T-helper 2 cell treated with Interferon-gamma antibody and Interleukin-4, amounts not matched to agents 5 μg/mL and 100 μg/mL, for 36 hours (primary cell): ENCODE measurements at regions not wholly inside any gene's neighbourhood (a gene's known extent, or its start where the extent isn't known, plus 50 kb on each side); places are given as distances from the start of the nearest gene placed in this dataset.
"Not testable (repeated sequence)": the region's sequence is repeated elsewhere in the genome, so short reads cannot be mapped to it uniquely, and the experiment has no call there.

Experiments used
- DNase-seq: peaks from one replicate; pipeline ENCODE4 v3.0.0; 2021; ENCODE audit warnings: low spot score
- H3K27ac Mint-ChIP-seq: one replicate; pipeline ENCODE4 v1.8.0; 2021; ENCODE audit warnings: mild to moderate bottlenecking, mixed read lengths
- H3K27me3 Mint-ChIP-seq: one replicate; pipeline ENCODE4 v1.8.0; 2021; ENCODE audit warnings: low read depth, mixed read lengths
- H3K36me3 Mint-ChIP-seq: one replicate; pipeline ENCODE4 v1.8.0; 2021; ENCODE audit warnings: low read depth, mixed read lengths
- H3K4me1 Mint-ChIP-seq: one replicate; pipeline ENCODE4 v1.8.0; 2021; ENCODE audit warnings: low read depth, mixed read lengths
- H3K4me3 Mint-ChIP-seq: one replicate; pipeline ENCODE4 v1.8.0; 2022; ENCODE audit warnings: mild to moderate bottlenecking, moderate library complexity, mixed read lengths
- H3K9me3 Mint-ChIP-seq: one replicate; pipeline ENCODE4 v1.8.0; 2021; ENCODE audit warnings: mixed read lengths

DNA sequence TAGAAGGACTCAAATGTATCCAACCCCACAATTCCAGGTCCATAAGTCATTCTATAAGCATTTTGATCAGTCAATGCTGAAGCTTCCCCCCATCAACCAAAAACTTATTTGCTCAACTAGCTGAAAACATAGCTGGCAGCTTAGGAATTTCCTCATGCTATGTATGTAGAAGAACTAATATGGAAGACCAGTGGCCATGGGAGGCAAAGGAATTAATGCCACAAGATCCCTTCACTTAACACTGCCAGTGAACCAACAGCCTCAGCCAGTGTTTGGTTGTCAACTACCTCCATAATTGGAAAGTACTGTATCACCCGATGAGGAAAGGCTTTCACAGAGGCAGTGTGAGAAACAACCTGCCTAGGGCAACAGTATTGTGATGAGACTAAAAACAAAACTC lies 105.4 kb downstream of the ZNF429 start:
- Mint-ChIP-seq H3K4me3 (no peak overlapping the region), H3K27ac (no peak overlapping the region), H3K4me1 (no peaks in the 10 kb centered on the region), H3K27me3 (no peaks in the 10 kb centered on the region), H3K36me3 (no peaks in the 10 kb centered on the region), H3K9me3 (peaks cover 54% of the 10 kb centered on the region)
- DNase-seq: no peak

GRCh38 chr19:21610341-21610740 lies 104.9 kb downstream of the ZNF429 start:
- no peaks in the 10 kb centered on the region for H3K27me3 Mint-ChIP-seq
- H3K27ac Mint-ChIP-seq: no peak overlapping the region
- no peak overlapping the region for H3K4me3 Mint-ChIP-seq
- H3K9me3 Mint-ChIP-seq: peaks cover 52% of the 10 kb centered on the region
- no peaks in the 10 kb centered on the region for H3K36me3 Mint-ChIP-seq
- no peak for DNase-seq
- no peaks in the 10 kb centered on the region for H3K4me1 Mint-ChIP-seq

- Mint-ChIP-seq H3K36me3 (peaks cover 3% of the 10 kb centered on the region), H3K4me1 (peaks cover 6% of the 10 kb centered on the region), H3K4me3 (no peak overlapping the region), H3K27me3 (no peaks in the 10 kb centered on the region), H3K9me3 (peaks cover 57% of the 10 kb centered on the region), H3K27ac (no peak overlapping the region)
- DNase-seq: no peak
These were observed 103.2 kb downstream of the ZNF429 start for GRCh38 chr19:21608571-21608970.

DNA sequence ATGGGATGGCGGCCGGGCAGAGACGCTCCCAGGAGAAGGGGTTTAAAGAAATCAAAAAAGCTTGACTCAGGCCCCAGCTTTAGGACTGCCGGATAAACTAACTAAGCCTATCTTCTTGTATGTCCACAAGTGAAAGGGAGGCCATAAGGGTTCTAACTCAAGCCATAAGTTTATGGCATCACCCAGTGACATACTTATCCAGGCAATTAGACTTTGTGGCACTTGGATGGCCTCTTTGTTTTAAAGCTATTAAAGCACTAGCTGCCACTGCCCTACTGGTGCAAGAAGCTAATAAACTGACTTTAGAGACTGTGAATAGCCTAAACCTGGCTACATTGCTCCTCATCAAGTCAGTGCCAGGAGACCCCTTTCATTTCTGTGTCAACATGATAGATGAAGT lies 102.0 kb downstream of the ZNF429 start:
- Mint-ChIP-seq H3K27ac (no peak overlapping the region), H3K36me3 (peaks cover 3% of the 10 kb centered on the region), H3K4me3 (no peak overlapping the region), H3K27me3 (no peaks in the 10 kb centered on the region), H3K9me3 (peaks cover 47% of the 10 kb centered on the region), H3K4me1 (peaks cover 6% of the 10 kb centered on the region)
- no peak for DNase-seq

- H3K4me3 Mint-ChIP-seq, H3K27ac Mint-ChIP-seq, H3K36me3 Mint-ChIP-seq, H3K4me1 Mint-ChIP-seq, DNase-seq, H3K27me3 Mint-ChIP-seq: not testable (repeated sequence)
- H3K9me3 Mint-ChIP-seq: peaks cover 43% of the 10 kb centered on the region
These were observed 101.6 kb downstream of the ZNF429 start for GRCh38 chr19:21607011-21607410.

- H3K27me3 Mint-ChIP-seq, H3K27ac Mint-ChIP-seq, DNase-seq, H3K4me1 Mint-ChIP-seq, H3K36me3 Mint-ChIP-seq, H3K4me3 Mint-ChIP-seq: not testable (repeated sequence)
- H3K9me3 Mint-ChIP-seq: peaks cover 39% of the 10 kb centered on the region
These were observed 100.9 kb downstream of the ZNF429 start for GRCh38 chr19:21606326-21606725.

GRCh38 chr19:21604951-21605476 lies 99.6 kb downstream of the ZNF429 start:
- peak overlapping the region; percentile 56 for H3K27ac Mint-ChIP-seq
- DNase-seq: no peak
- peaks cover 3% of the 10 kb centered on the region for H3K36me3 Mint-ChIP-seq
- H3K9me3 Mint-ChIP-seq: peaks cover 32% of the 10 kb centered on the region
- H3K27me3 Mint-ChIP-seq: no peaks in the 10 kb centered on the region
- peak overlapping the region; percentile 76 for H3K4me3 Mint-ChIP-seq
- peaks cover 6% of the 10 kb centered on the region for H3K4me1 Mint-ChIP-seq
